Activated T-cell treated with anti-CD3 and anti-CD28 coated beads, Interleukin-2, amount 50 U/mL, for 72 hours (primary cell): ENCODE measurements at regions not wholly inside any gene's neighbourhood (a gene's known extent, or its start where the extent isn't known, plus 50 kb on each side); places are given as distances from the start of the nearest gene placed in this dataset.
"Not testable (repeated sequence)": the region's sequence is repeated elsewhere in the genome, so short reads cannot be mapped to it uniquely, and the experiment has no call there.

Source experiments
- ATAC-seq, 2 donors: fragments of 150-1000 bp; cut with Tn5 transposase; replicated peaks in 1 of 2; 2 replicates each; pipeline ENCODE4 v1.10.0; 2021; ENCODE audit warnings: moderate library complexity in 2 of 2, mild to moderate bottlenecking in 1 of 2
- DNase-seq, 2 donors: peaks; one replicate each; pipeline ENCODE4 v3.0.0; 2021 to 2022; ENCODE audit warnings: mixed read lengths in 1 of 2
- H3K27ac Mint-ChIP-seq: one replicate; pipeline ENCODE4 v1.8.0; 2022; ENCODE audit warnings: mild to moderate bottlenecking, moderate library complexity, mixed read lengths
- H3K27me3 Mint-ChIP-seq: one replicate; pipeline ENCODE4 v1.8.0; 2022; ENCODE audit warnings: low read depth, mixed read lengths
- H3K36me3 Mint-ChIP-seq, 2 donors: one replicate each; pipeline ENCODE4 v1.8.0; 2022; ENCODE audit warnings: mixed read lengths in 2 of 2, mild to moderate bottlenecking in 1 of 2; ENCODE audit not compliant: insufficient read depth in 2 of 2
- H3K4me1 Mint-ChIP-seq: one replicate; pipeline ENCODE4 v1.8.0; 2022; ENCODE audit warnings: low read depth, mixed read lengths
- H3K4me3 Mint-ChIP-seq, 2 donors: one replicate each; pipeline ENCODE4 v1.8.0; 2022; ENCODE audit warnings: mild to moderate bottlenecking in 2 of 2, mixed read lengths in 2 of 2, moderate library complexity in 2 of 2
- H3K9me3 Mint-ChIP-seq, 2 donors: one replicate each; pipeline ENCODE4 v1.8.0; 2022; ENCODE audit warnings: mixed read lengths in 2 of 2

- Mint-ChIP-seq H3K4me3 (no peak overlapping the region), H3K27ac (no peak overlapping the region), H3K27me3 (no peaks in the 10 kb centered on the region), H3K36me3 (no peaks in the 10 kb centered on the region), H3K4me1 (no peaks in the 10 kb centered on the region), H3K9me3 (no peaks in the 10 kb centered on the region)
- ATAC-seq: no peak
- no peak for DNase-seq
Measured at GRCh38 chr10:85492684-85493083, 873.9 kb downstream of the GRID1 start.

GRCh38 chr10:85493703-85494102 is 872.9 kb downstream of the GRID1 start:
- ATAC-seq (no peak), DNase-seq (no peak)
- H3K9me3 Mint-ChIP-seq: no peaks in the 10 kb centered on the region
- H3K36me3 Mint-ChIP-seq: no peaks in the 10 kb centered on the region
- H3K4me3 Mint-ChIP-seq: no peak overlapping the region
- no peaks in the 10 kb centered on the region for H3K4me1 Mint-ChIP-seq
- no peaks in the 10 kb centered on the region for H3K27me3 Mint-ChIP-seq
- no peak overlapping the region for H3K27ac Mint-ChIP-seq

- H3K27ac Mint-ChIP-seq, H3K27me3 Mint-ChIP-seq, H3K4me3 Mint-ChIP-seq, DNase-seq, H3K9me3 Mint-ChIP-seq, H3K4me1 Mint-ChIP-seq, H3K36me3 Mint-ChIP-seq, ATAC-seq: not testable (repeated sequence)
Measured at GRCh38 chr10:85504641-85505040, 862.0 kb downstream of the GRID1 start.

GRCh38 chr10:85508159-85508558 is 858.4 kb downstream of the GRID1 start:
- DNase-seq (no peak), ATAC-seq (no peak)
- H3K27me3 Mint-ChIP-seq: peaks cover 9% of the 10 kb centered on the region
- H3K4me3 Mint-ChIP-seq: no peak overlapping the region
- H3K27ac Mint-ChIP-seq: no peak overlapping the region
- peaks cover 0 to 4% of the 10 kb centered on the region in 2 donors for H3K36me3 Mint-ChIP-seq
- no peaks in the 10 kb centered on the region for H3K4me1 Mint-ChIP-seq
- peaks cover 0 to 4% of the 10 kb centered on the region in 2 donors for H3K9me3 Mint-ChIP-seq

GRCh38 chr10:85510682-85511081 is 855.9 kb downstream of the GRID1 start:
- DNase-seq: no peak
- Mint-ChIP-seq H3K27me3 (peaks cover 9% of the 10 kb centered on the region), H3K4me3 (no peak overlapping the region), H3K27ac (no peak overlapping the region), H3K9me3 (no peaks in the 10 kb centered on the region), H3K36me3 (no peaks in the 10 kb centered on the region), H3K4me1 (no peaks in the 10 kb centered on the region)
- ATAC-seq: no peak

- Mint-ChIP-seq H3K4me1 (no peaks in the 10 kb centered on the region), H3K27ac (no peak overlapping the region), H3K4me3 (no peak overlapping the region), H3K36me3 (no peaks in the 10 kb centered on the region), H3K27me3 (peaks cover 9% of the 10 kb centered on the region), H3K9me3 (no peaks in the 10 kb centered on the region)
- DNase-seq (no peak), ATAC-seq (no peak)
Measured at GRCh38 chr10:85513436-85513835, 853.2 kb downstream of the GRID1 start.

- no peaks in the 10 kb centered on the region for H3K4me1 Mint-ChIP-seq
- H3K27ac Mint-ChIP-seq: no peak overlapping the region
- no peak for DNase-seq
- ATAC-seq: no peak
- H3K27me3 Mint-ChIP-seq: peaks cover 9% of the 10 kb centered on the region
- H3K9me3 Mint-ChIP-seq: no peaks in the 10 kb centered on the region
- no peaks in the 10 kb centered on the region for H3K36me3 Mint-ChIP-seq
- no peak overlapping the region for H3K4me3 Mint-ChIP-seq
Measured at GRCh38 chr10:85515316-85515715, 851.3 kb downstream of the GRID1 start.

GRCh38 chr10:85524001-85524666 is 842.5 kb downstream of the GRID1 start:
- no peak for ATAC-seq
- Mint-ChIP-seq H3K4me3 (no peak overlapping the region), H3K4me1 (peaks cover 4% of the 10 kb centered on the region), H3K9me3 (peaks cover 3 to 6% of the 10 kb centered on the region in 2 donors), H3K27me3 (peaks cover 25% of the 10 kb centered on the region), H3K36me3 (peaks cover 0 to 2% of the 10 kb centered on the region in 2 donors), H3K27ac (no peak overlapping the region)
- DNase-seq: no peak

GRCh38 chr10:85527616-85528317 is 838.8 kb downstream of the GRID1 start:
- ATAC-seq (no peak), DNase-seq (no peak)
- Mint-ChIP-seq H3K36me3 (peaks cover 0 to 2% of the 10 kb centered on the region in 2 donors), H3K4me1 (peaks cover 4% of the 10 kb centered on the region), H3K27ac (no peak overlapping the region), H3K9me3 (peaks cover 3 to 6% of the 10 kb centered on the region in 2 donors), H3K27me3 (peaks cover 43% of the 10 kb centered on the region), H3K4me3 (no peak overlapping the region)

GRCh38 chr10:85528318-85528652 is 838.3 kb downstream of the GRID1 start:
- H3K4me3 Mint-ChIP-seq: no peak overlapping the region
- peaks cover 43% of the 10 kb centered on the region for H3K27me3 Mint-ChIP-seq
- no peak for ATAC-seq
- H3K4me1 Mint-ChIP-seq: peaks cover 4% of the 10 kb centered on the region
- peaks cover 0 to 2% of the 10 kb centered on the region in 2 donors for H3K36me3 Mint-ChIP-seq
- H3K27ac Mint-ChIP-seq: no peak overlapping the region
- no peak for DNase-seq
- peaks cover 3 to 6% of the 10 kb centered on the region in 2 donors for H3K9me3 Mint-ChIP-seq

- DNase-seq: no peak
- Mint-ChIP-seq H3K4me3 (no peak overlapping the region), H3K4me1 (peaks cover 4% of the 10 kb centered on the region), H3K9me3 (peaks cover 3 to 7% of the 10 kb centered on the region in 2 donors), H3K27ac (no peak overlapping the region), H3K36me3 (peaks cover 0 to 2% of the 10 kb centered on the region in 2 donors), H3K27me3 (peaks cover 36% of the 10 kb centered on the region)
- no peak for ATAC-seq
Measured at GRCh38 chr10:85531706-85532105, 834.9 kb downstream of the GRID1 start.

- Mint-ChIP-seq H3K9me3 (peaks cover 3 to 7% of the 10 kb centered on the region in 2 donors), H3K27ac (no peak overlapping the region), H3K4me1 (peaks cover 4% of the 10 kb centered on the region), H3K36me3 (peaks cover 0 to 2% of the 10 kb centered on the region in 2 donors), H3K4me3 (no peak overlapping the region), H3K27me3 (peaks cover 31% of the 10 kb centered on the region)
- DNase-seq: no peak
- no peak for ATAC-seq
Measured at GRCh38 chr10:85532773-85533172, 833.8 kb downstream of the GRID1 start.

GRCh38 chr10:85535926-85536325 is 830.7 kb downstream of the GRID1 start:
- H3K36me3 Mint-ChIP-seq: no peaks in the 10 kb centered on the region
- no peak overlapping the region for H3K27ac Mint-ChIP-seq
- peaks cover 26% of the 10 kb centered on the region for H3K27me3 Mint-ChIP-seq
- no peak for ATAC-seq
- DNase-seq: no peak
- no peak overlapping the region for H3K4me3 Mint-ChIP-seq
- H3K9me3 Mint-ChIP-seq: peaks cover 0 to 1% of the 10 kb centered on the region in 2 donors
- no peaks in the 10 kb centered on the region for H3K4me1 Mint-ChIP-seq

- Mint-ChIP-seq H3K36me3 (no peaks in the 10 kb centered on the region), H3K9me3 (peaks cover 0 to 1% of the 10 kb centered on the region in 2 donors), H3K27ac (no peak overlapping the region), H3K27me3 (peaks cover 14% of the 10 kb centered on the region), H3K4me3 (no peak overlapping the region), H3K4me1 (no peaks in the 10 kb centered on the region)
- ATAC-seq (no peak), DNase-seq (no peak)
Measured at GRCh38 chr10:85537561-85537960, 829.0 kb downstream of the GRID1 start.
